ENCODE measurements at regions not wholly inside any gene's neighbourhood (a gene's known extent, or its start where the extent isn't known, plus 50 kb on each side); places are given as distances from the start of the nearest gene placed in this dataset.
A peak's percentile ranks its signal among the peaks of the same experiment; 100 is the strongest.

GRCh38 chr4:32435308-32435707 lies 1715.1 kb downstream of the PCDH7 start:
- DNase-seq (no peak), FAIRE-seq (no peak)
- Histone ChIP-seq H3K36me3 (ENCODE audit: control insufficient read depth in 2 of 3, insufficient read depth in 3 of 3, low read length in 3 of 3) (no peaks in the 10 kb centered on the region), H3K9ac (ENCODE audit: low read length in 3 of 3) (no peak overlapping the region), H3K27ac (ENCODE audit: low read depth in 2 of 2, low read length in 2 of 2) (no peak overlapping the region), H3K27me3 (ENCODE audit: control insufficient read depth, insufficient read depth, low read length) (no peaks in the 10 kb centered on the region), H3K4me1 (ENCODE audit: control insufficient read depth in 2 of 3, insufficient read depth in 2 of 3, low read depth in 1 of 3, low read length in 3 of 3) (no peaks in the 10 kb centered on the region), H3K4me3 (ENCODE audit: low read length in 3 of 3) (no peak overlapping the region), H3K9me3 (ENCODE audit: control insufficient read depth in 2 of 3, insufficient read depth in 1 of 3, low read length in 3 of 3) (no peaks in the 10 kb centered on the region)
- TF ChIP-seq CTCF (IDR thresholded peaks at IDR 0.05; ENCODE audit: borderline replicate concordance, extremely low read depth, insufficient read depth), result no peak
- intact Hi-C loops (cut with DNase I), result no loop called here

DNA sequence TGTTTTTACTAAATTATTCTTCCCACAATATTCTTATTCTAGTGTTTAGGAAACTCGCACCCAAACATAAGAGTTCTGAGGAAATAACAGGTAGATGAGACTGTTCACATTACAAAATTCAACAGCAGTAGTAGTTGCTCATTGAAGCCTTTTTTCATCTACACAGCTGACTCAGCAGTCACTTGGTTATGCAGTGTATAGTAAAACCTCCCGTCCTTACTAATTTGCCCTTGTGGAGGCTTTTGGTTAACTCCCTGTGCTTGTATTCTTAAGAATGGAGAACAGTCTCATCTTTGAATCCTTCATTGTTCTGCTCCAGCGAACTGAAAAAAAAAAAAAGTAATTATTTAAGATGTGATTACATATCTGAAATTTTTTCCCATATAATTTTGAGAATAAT lies 1716.6 kb downstream of the PCDH7 start:
- FAIRE-seq (no peak), DNase-seq (no peak)
- no peak for TF ChIP-seq CTCF (IDR thresholded peaks at IDR 0.05; ENCODE audit: borderline replicate concordance, extremely low read depth, insufficient read depth)
- H3K9me3 ChIP-seq (ENCODE audit: control insufficient read depth in 2 of 3, insufficient read depth in 1 of 3, low read length in 3 of 3), result no peaks in the 10 kb centered on the region
- H3K36me3 ChIP-seq (ENCODE audit: control insufficient read depth in 2 of 3, insufficient read depth in 3 of 3, low read length in 3 of 3), result no peaks in the 10 kb centered on the region
- H3K27me3 ChIP-seq (ENCODE audit: control insufficient read depth, insufficient read depth, low read length), result no peaks in the 10 kb centered on the region
- no peak overlapping the region for H3K27ac ChIP-seq (ENCODE audit: low read depth in 2 of 2, low read length in 2 of 2)
- H3K9ac ChIP-seq (ENCODE audit: low read length in 3 of 3), result no peak overlapping the region
- H3K4me3 ChIP-seq (ENCODE audit: low read length in 3 of 3), result no peak overlapping the region
- no peaks in the 10 kb centered on the region for H3K4me1 ChIP-seq (ENCODE audit: control insufficient read depth in 2 of 3, insufficient read depth in 2 of 3, low read depth in 1 of 3, low read length in 3 of 3)
- intact Hi-C loops (cut with DNase I), result no loop called here

DNA sequence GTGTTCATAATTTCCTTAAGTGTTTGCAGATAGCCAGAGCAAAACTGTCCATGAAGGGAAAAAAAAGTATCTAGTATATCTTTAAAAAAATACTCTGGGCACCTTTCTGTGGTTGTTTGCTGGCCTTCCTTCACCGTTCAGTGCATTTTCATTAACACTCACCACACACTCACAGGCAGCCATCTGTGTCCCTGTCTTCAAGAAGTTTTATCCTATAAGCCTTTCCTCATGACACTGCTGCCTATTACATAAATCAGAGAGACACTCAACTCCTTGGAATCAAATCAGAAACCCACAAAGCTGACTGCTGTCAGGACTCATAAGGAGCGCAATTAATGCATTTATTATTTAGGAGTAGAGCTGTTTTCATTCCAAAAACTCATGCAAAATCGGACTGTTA lies 1720.2 kb downstream of the PCDH7 start:
- Histone ChIP-seq H3K27me3 (ENCODE audit: control insufficient read depth, insufficient read depth, low read length) (no peaks in the 10 kb centered on the region), H3K27ac (ENCODE audit: low read depth in 2 of 2, low read length in 2 of 2) (no peak overlapping the region), H3K9me3 (ENCODE audit: control insufficient read depth in 2 of 3, insufficient read depth in 1 of 3, low read length in 3 of 3) (no peaks in the 10 kb centered on the region), H3K9ac (ENCODE audit: low read length in 3 of 3) (no peak overlapping the region), H3K4me3 (ENCODE audit: low read length in 3 of 3) (no peak overlapping the region), H3K36me3 (ENCODE audit: control insufficient read depth in 2 of 3, insufficient read depth in 3 of 3, low read length in 3 of 3) (no peaks in the 10 kb centered on the region), H3K4me1 (ENCODE audit: control insufficient read depth in 2 of 3, insufficient read depth in 2 of 3, low read depth in 1 of 3, low read length in 3 of 3) (no peaks in the 10 kb centered on the region)
- no peak for FAIRE-seq
- intact Hi-C loops (cut with DNase I), result no loop called here
- no peak for TF ChIP-seq CTCF (IDR thresholded peaks at IDR 0.05; ENCODE audit: borderline replicate concordance, extremely low read depth, insufficient read depth)
- DNase-seq, result peak in 3 of 5 donors; percentile 48 to 76 (median 72)

GRCh38 chr4:32454482-32454881 lies 1734.3 kb downstream of the PCDH7 start:
- no peak overlapping the region for H3K4me3 ChIP-seq (ENCODE audit: low read length in 3 of 3)
- no peaks in the 10 kb centered on the region for H3K9me3 ChIP-seq (ENCODE audit: control insufficient read depth in 2 of 3, insufficient read depth in 1 of 3, low read length in 3 of 3)
- TF ChIP-seq CTCF (IDR thresholded peaks at IDR 0.05; ENCODE audit: borderline replicate concordance, extremely low read depth, insufficient read depth), result no peak
- H3K9ac ChIP-seq (ENCODE audit: low read length in 3 of 3), result no peak overlapping the region
- H3K4me1 ChIP-seq (ENCODE audit: control insufficient read depth in 2 of 3, insufficient read depth in 2 of 3, low read depth in 1 of 3, low read length in 3 of 3), result no peaks in the 10 kb centered on the region
- FAIRE-seq, result no peak
- no peaks in the 10 kb centered on the region for H3K27me3 ChIP-seq (ENCODE audit: control insufficient read depth, insufficient read depth, low read length)
- no peak overlapping the region for H3K27ac ChIP-seq (ENCODE audit: low read depth in 2 of 2, low read length in 2 of 2)
- intact Hi-C loops (cut with DNase I), result no loop called here
- no peaks in the 10 kb centered on the region for H3K36me3 ChIP-seq (ENCODE audit: control insufficient read depth in 2 of 3, insufficient read depth in 3 of 3, low read length in 3 of 3)
- DNase-seq, result no peak

Measured in kidney (tissue), 13 donors.